ENCODE measurements at regions not wholly inside any gene's neighbourhood (a gene's known extent, or its start where the extent isn't known, plus 50 kb on each side); places are given as distances from the start of the nearest gene placed in this dataset.

GRCh38 chr5:121711416-121711815 is 140.3 kb upstream of the FTMT start:
- BruUV-seq (replicated peaks), result no TSS peak

More at GRCh38 chr5:121711416-121711815, 140.3 kb upstream of the FTMT start:
- Histone ChIP-seq H3K4ac (ENCODE audit: low read depth, low read length) (no peak overlapping the region), H3K14ac (replicated peaks; ENCODE audit: low read depth, low read length) (no peak overlapping the region), H4K5ac (ENCODE audit: low read depth, low read length) (no peak overlapping the region), H3K27me3 (ENCODE audit: control insufficient read depth, insufficient read depth, low read length) (no peaks in the 10 kb centered on the region), H3K9me3 (ENCODE audit: control insufficient read depth, insufficient read depth, low read length) (no peaks in the 10 kb centered on the region), H2AFZ (replicated peaks; ENCODE audit: low read length, poor library complexity) (no peak overlapping the region), H3K9me1 (ENCODE audit: insufficient read depth, low read length) (no peaks in the 10 kb centered on the region), H3K36me3 (ENCODE audit: control insufficient read depth, insufficient read depth, low read length) (no peaks in the 10 kb centered on the region), H3K23ac (ENCODE audit: low read depth, low read length) (no peak overlapping the region), H2AK5ac (ENCODE audit: low read depth, low read length) (no peak overlapping the region), H4K20me1 (ENCODE audit: insufficient read depth, low read length) (no peaks in the 10 kb centered on the region), H2BK15ac (ENCODE audit: low read depth, low read length) (no peak overlapping the region), H2BK120ac (ENCODE audit: low read depth, low read length) (no peak overlapping the region), H3K27ac (ENCODE audit: insufficient read depth, low read length) (no peak overlapping the region), H3K56ac (ENCODE audit: extremely low read depth, insufficient read depth, low read length) (no peak overlapping the region), H3K79me1 (ENCODE audit: low read depth in 1 of 2, low read length in 2 of 2) (no peaks in the 10 kb centered on the region), H2BK5ac (ENCODE audit: low read depth, low read length, poor library complexity, severe bottlenecking) (no peak overlapping the region), H3K18ac (ENCODE audit: low read depth, low read length) (no peak overlapping the region), H4K8ac (ENCODE audit: low read depth in 2 of 2, low read length in 2 of 2) (no peak overlapping the region), H3K4me1 (ENCODE audit: control insufficient read depth, insufficient read depth, low read length) (no peaks in the 10 kb centered on the region), H3K4me2 (ENCODE audit: low read depth, low read length) (no peak overlapping the region), H2BK20ac (ENCODE audit: low read depth, low read length) (no peak overlapping the region), H3K9ac (ENCODE audit: low read depth, low read length) (no peak overlapping the region), H3K4me3 (ENCODE audit: insufficient read depth, low read depth, low read length) (no peak overlapping the region), H4K91ac (ENCODE audit: insufficient read depth, low read depth, low read length) (no peak overlapping the region), H2AK9ac (replicated peaks; ENCODE audit: low read depth, low read length, poor library complexity) (no peak overlapping the region)
- dilution Hi-C loops (cut with HindIII; ENCODE audit: low sequenced_read_pairs, unreplicated experiment), result no loop called here
- DNase-seq (no peak), ATAC-seq (ENCODE audit: low read depth) (no peak)
- ChIA-PET CTCF (no interaction called here), POLR2A (ENCODE audit: unreplicated experiment) (no interaction called here)
- in situ Hi-C loops (cut with MboI; ENCODE audit: low sequenced_read_pairs), result no loop called here
- intact Hi-C loops (cut with micrococcal nuclease), result no loop called here
- TF ChIP-seq RCOR1 (IDR thresholded peaks at IDR 0.05; ENCODE audit: insufficient replicate concordance, low read length) (no peak), FOS (IDR thresholded peaks at IDR 0.05; ENCODE audit: low read depth, low read length) (no peak), MAZ (IDR thresholded peaks at IDR 0.05; ENCODE audit: borderline replicate concordance, low read depth, low read length) (no peak)

Data from IMR-90 (cell line).